Hepatic stellate cell (primary cell): ENCODE measurements at regions not wholly inside any gene's neighbourhood (a gene's known extent, or its start where the extent isn't known, plus 50 kb on each side); places are given as distances from the start of the nearest gene placed in this dataset.
"Not testable (repeated sequence)": the region's sequence is repeated elsewhere in the genome, so short reads cannot be mapped to it uniquely, and the experiment has no call there.

Experiments used
- DNase-seq: peaks from one replicate; pipeline ENCODE4 v3.0.0; 2011; ENCODE audit warnings: low spot score

- DNase-seq: no peak
These were observed 76.7 kb downstream of the RIN2 start for GRCh38 chr20:19834783-19835182.

GRCh38 chr20:19835533-19836222 is 77.6 kb downstream of the RIN2 start:
- DNase-seq: no peak

GRCh38 chr20:19838468-19838867 is 80.4 kb downstream of the RIN2 start:
- no peak for DNase-seq

GRCh38 chr20:19839053-19839452 is 81.0 kb downstream of the RIN2 start:
- no peak for DNase-seq

- no peak for DNase-seq
These were observed 82.2 kb downstream of the RIN2 start for GRCh38 chr20:19840111-19840710.

- no peak for DNase-seq
These were observed 83.7 kb downstream of the RIN2 start for GRCh38 chr20:19841740-19842139.

- not testable (repeated sequence) for DNase-seq
These were observed 86.8 kb downstream of the RIN2 start for GRCh38 chr20:19844850-19845249.

- no peak for DNase-seq
These were observed 89.3 kb downstream of the RIN2 start for GRCh38 chr20:19847383-19847782.

GRCh38 chr20:19849341-19850197 is 91.5 kb downstream of the RIN2 start:
- no peak for DNase-seq

- DNase-seq: no peak
These were observed 92.1 kb downstream of the RIN2 start for GRCh38 chr20:19850198-19850533.

GRCh38 chr20:19851861-19852260 is 93.8 kb downstream of the RIN2 start:
- no peak for DNase-seq

GRCh38 chr20:19855416-19855815 is 97.4 kb downstream of the RIN2 start:
- no peak for DNase-seq

GRCh38 chr20:19858466-19859371 is 100.7 kb downstream of the RIN2 start:
- DNase-seq: peak; percentile 12

- DNase-seq: no peak
These were observed 101.4 kb downstream of the RIN2 start for GRCh38 chr20:19859444-19859843.

GRCh38 chr20:19860737-19861136 is 102.7 kb downstream of the RIN2 start:
- no peak for DNase-seq

- DNase-seq: no peak
These were observed 103.2 kb downstream of the RIN2 start for GRCh38 chr20:19861147-19861759.

GRCh38 chr20:19864130-19864529 is 106.1 kb downstream of the RIN2 start:
- no peak for DNase-seq

- DNase-seq: no peak
These were observed 108.0 kb downstream of the RIN2 start for GRCh38 chr20:19866070-19866469.

GRCh38 chr20:19867074-19867473 is 109.0 kb downstream of the RIN2 start:
- no peak for DNase-seq

- no peak for DNase-seq
These were observed 109.9 kb downstream of the RIN2 start for GRCh38 chr20:19867940-19868371.

GRCh38 chr20:19868441-19868840 is 110.4 kb downstream of the RIN2 start:
- DNase-seq: no peak

GRCh38 chr20:19872001-19872400 is 113.9 kb downstream of the RIN2 start:
- DNase-seq: no peak
